ENCODE measurements at regions not wholly inside any gene's neighbourhood (a gene's known extent, or its start where the extent isn't known, plus 50 kb on each side); places are given as distances from the start of the nearest gene placed in this dataset.

- no peak for DNase-seq (ENCODE audit: low read depth)
- TF ChIP-seq CTCF (IDR thresholded peaks at IDR 0.05; ENCODE audit: control insufficient read depth, extremely low read depth, insufficient read depth) = no peak
- H3K4me3 ChIP-seq (ENCODE audit: low read depth, low read length) = no peak overlapping the region
Measured at GRCh38 chr20:52817511-52817910, 154.6 kb upstream of the TSHZ2 start.

- no peak for DNase-seq (ENCODE audit: low read depth)
- no peak overlapping the region for H3K4me3 ChIP-seq (ENCODE audit: low read depth, low read length)
- TF ChIP-seq CTCF (IDR thresholded peaks at IDR 0.05; ENCODE audit: control insufficient read depth, extremely low read depth, insufficient read depth) = no peak
Measured at GRCh38 chr20:52814371-52814770, 157.8 kb upstream of the TSHZ2 start.

- no peak for TF ChIP-seq CTCF (IDR thresholded peaks at IDR 0.05; ENCODE audit: control insufficient read depth, extremely low read depth, insufficient read depth)
- no peak for DNase-seq (ENCODE audit: low read depth)
- no peak overlapping the region for H3K4me3 ChIP-seq (ENCODE audit: low read depth, low read length)
Measured at GRCh38 chr20:52812231-52812847, 159.8 kb upstream of the TSHZ2 start.

GRCh38 chr20:52809003-52809402, 163.2 kb upstream of the TSHZ2 start:
- no peak for DNase-seq (ENCODE audit: low read depth)
- no peak for TF ChIP-seq CTCF (IDR thresholded peaks at IDR 0.05; ENCODE audit: control insufficient read depth, extremely low read depth, insufficient read depth)

GRCh38 chr20:52806918-52807317, 165.2 kb upstream of the TSHZ2 start:
- no peak for DNase-seq (ENCODE audit: low read depth)
- no peak overlapping the region for H3K4me3 ChIP-seq (ENCODE audit: low read depth, low read length)
- TF ChIP-seq CTCF (IDR thresholded peaks at IDR 0.05; ENCODE audit: control insufficient read depth, extremely low read depth, insufficient read depth) = no peak

More at GRCh38 chr20:52809003-52809402, 163.2 kb upstream of the TSHZ2 start:
- H3K4me3 ChIP-seq (ENCODE audit: low read depth, low read length) = no peak overlapping the region

- DNase-seq (ENCODE audit: low read depth) = peak; percentile 39
- no peak for TF ChIP-seq CTCF (IDR thresholded peaks at IDR 0.05; ENCODE audit: control insufficient read depth, extremely low read depth, insufficient read depth)
- H3K4me3 ChIP-seq (ENCODE audit: low read depth, low read length) = no peak overlapping the region
Measured at GRCh38 chr20:52805843-52806242, 166.3 kb upstream of the TSHZ2 start.

- DNase-seq (ENCODE audit: low read depth) = no peak
- H3K4me3 ChIP-seq (ENCODE audit: low read depth, low read length) = no peak overlapping the region
Measured at GRCh38 chr20:52805296-52805571, 166.9 kb upstream of the TSHZ2 start.

More at GRCh38 chr20:52805296-52805571, 166.9 kb upstream of the TSHZ2 start:
- no peak for TF ChIP-seq CTCF (IDR thresholded peaks at IDR 0.05; ENCODE audit: control insufficient read depth, extremely low read depth, insufficient read depth)

All from LNCaP clone FGC (cell line).